K562 (cell line): ENCODE measurements at regions not wholly inside any gene's neighbourhood (a gene's known extent, or its start where the extent isn't known, plus 50 kb on each side); places are given as distances from the start of the nearest gene placed in this dataset.

Source experiments
- ATAC-seq: fragments of 200-7000 bp; cut with Tn5 transposase; 3 replicates; pipeline ENCODE4 v1.9.1; 2020; ENCODE audit warnings: moderate library complexity
- BruUV-seq: library from RNA; stranded (reverse); fragments of 400-500 nt; replicated peaks from 2 replicates; lab custom pipeline; 2021; lab: Mats Ljungman, UMichigan
- CTCF ChIA-PET: fragments of 300-600 bp; formaldehyde crosslinking; extraction: SDS; loops from one replicate; lab custom pipeline; 2021; ENCODE audit warnings: low intra/inter-chr PET ratio; lab: Yijun Ruan, JAX
- POLR2A ChIA-PET: fragments of 300-600, 350-650 bp; sonication (Branson Sonifier 250); formaldehyde crosslinking; extraction: SDS; loops from one replicate; lab custom pipeline; 2021; ENCODE audit warnings: antibody characterized with exemption, inconsistent platforms; lab: Yijun Ruan, JAX
- DNase-seq, 4 experiments: peaks; one replicate each; pipeline versions ENCODE4 v3.0.0 to v3.0.0-alpha.2; 2011 to 2018; ENCODE audit warnings: low spot score in 3 of 4, mixed read lengths in 3 of 4; ENCODE audit errors: extremely low read depth in 1 of 4
- FAIRE-seq: peaks from 2 replicates; lab custom pipeline; 2011; peaks lifted over from hg19 to GRCh38; lab: Jason Lieb, UNC
- H2AFZ ChIP-seq: 2 replicates; pipeline ENCODE4 v1.6.0; 2011; ENCODE audit warnings: low read depth, low read length, control low read depth, inconsistent platforms
- H3K27ac ChIP-seq: fragments of 200-600 bp; 3 replicates; pipeline ENCODE4 v1.8.0; 2011; ENCODE audit warnings: low read depth, mild to moderate bottlenecking, control low read depth, inconsistent platforms, low read length, moderate library complexity, mixed read lengths; ENCODE audit errors: extremely low read depth
- H3K27me3 ChIP-seq, 2 experiments: fragments of 300-600 bp in 1 of 2; 2 replicates in 1 of 2; 3 replicates in 1 of 2; pipeline versions ENCODE4 v1.6.0 to v1.8.0; 2011; ENCODE audit warnings: inconsistent platforms in 2 of 2, low read length in 2 of 2, mild to moderate bottlenecking in 1 of 2, mixed read lengths in 1 of 2, moderate library complexity in 1 of 2; ENCODE audit not compliant: control insufficient read depth in 2 of 2, insufficient read depth in 2 of 2
- H3K36me3 ChIP-seq: fragments of 300-600 bp; 3 replicates; pipeline ENCODE4 v1.8.0; 2011; ENCODE audit warnings: mild to moderate bottlenecking, low read length, inconsistent platforms; ENCODE audit not compliant: control insufficient read depth, insufficient read depth
- H3K4me1 ChIP-seq, 2 experiments: fragments of 200-600 bp in 1 of 2; replicated peaks in 1 of 2; 2 replicates in 1 of 2; 3 replicates in 1 of 2; pipeline versions ENCODE4 v1.5.1 to v1.8.0; 2011; ENCODE audit warnings: inconsistent platforms in 2 of 2, low read length in 2 of 2, mild to moderate bottlenecking in 1 of 2, mixed read lengths in 1 of 2, moderate library complexity in 1 of 2; ENCODE audit not compliant: control insufficient read depth in 2 of 2, insufficient read depth in 2 of 2
- H3K4me2 ChIP-seq: 2 replicates; pipeline ENCODE4 v1.6.1; 2011; ENCODE audit warnings: low read length, control low read depth, inconsistent platforms, mixed read lengths; ENCODE audit not compliant: insufficient read depth
- H3K4me3 ChIP-seq: fragments of 200-600 bp; sonication (generic), shearing (Covaris generic); 2 replicates; pipeline ENCODE4 v1.5.1; 2016; ENCODE audit warnings: control low read depth, inconsistent platforms
- H3K79me2 ChIP-seq: fragments of 200-600 bp; 3 replicates; pipeline ENCODE4 v1.8.0; 2011; ENCODE audit warnings: low read length, inconsistent platforms; ENCODE audit not compliant: control insufficient read depth, insufficient read depth
- H3K9ac ChIP-seq, 2 experiments: 2 replicates each; pipeline versions ENCODE4 v1.6.0 to v1.6.1; 2011; ENCODE audit warnings: low read depth in 2 of 2, low read length in 2 of 2, control low read depth in 1 of 2, inconsistent platforms in 1 of 2, mild to moderate bottlenecking in 1 of 2, mixed read lengths in 1 of 2; ENCODE audit not compliant: insufficient read depth in 1 of 2
- H3K9me1 ChIP-seq: one replicate; pipeline ENCODE4 v1.6.0; 2011; ENCODE audit warnings: inconsistent platforms, mild to moderate bottlenecking, low read length, moderate library complexity; ENCODE audit not compliant: control insufficient read depth, insufficient read depth
- H3K9me3 ChIP-seq: replicated peaks from 2 replicates; pipeline ENCODE4 v1.5.1; 2011; ENCODE audit warnings: low read depth, low read length, inconsistent platforms; ENCODE audit not compliant: control insufficient read depth, insufficient read depth
- H4K20me1 ChIP-seq: replicated peaks from 2 replicates; pipeline ENCODE4 v1.6.1; 2011; ENCODE audit warnings: low read length, inconsistent platforms, mixed read lengths; ENCODE audit not compliant: control insufficient read depth, insufficient read depth
- CREB3L1 ChIP-seq: fragments of 450-650 bp; IDR thresholded peaks from 2 replicates; pipeline ENCODE4 v1.6.1; 2014; ENCODE audit warnings: low read depth, mild to moderate bottlenecking, moderate library complexity, borderline replicate concordance
- DEAF1 ChIP-seq: fragments of 450-650 bp; formaldehyde crosslinking; IDR thresholded peaks from 2 replicates; pipeline ENCODE4 v1.4.0; 2020; ENCODE audit warnings: mild to moderate bottlenecking, moderate library complexity
- LEF1 ChIP-seq: fragments of 450-650 bp; IDR thresholded peaks from 2 replicates; pipeline ENCODE4 v1.6.1; 2016; ENCODE audit warnings: mild to moderate bottlenecking
- WGBS: fragments of 100-300 bp; shearing (Covaris generic); methylation state at CpG from one replicate; pipeline ENCODE4 v1.1.6; 2016; ENCODE audit warnings: low coverage, mixed read lengths; ENCODE audit not compliant: insufficient coverage; ENCODE audit errors: missing lambda C conversion rate; 5-methylcytosine and 5-hydroxymethylcytosine counted together
- in situ Hi-C: fragments of 300-500 bp; cut with MboI; formaldehyde crosslinking; loops from 4 replicates; pipeline ENCODE4 v1.15.0; 2018; ENCODE audit warnings: inconsistent platforms, mixed read lengths
- intact Hi-C: fragments of 100-400 bp; cut with micrococcal nuclease; formaldehyde crosslinking; loops from 2 replicates; pipeline ENCODE4 v1.14.2; 2022

- FAIRE-seq: no peak
- CTCF ChIA-PET: no interaction called here
These were observed 173.5 kb upstream of the PAPPA start for GRCh38 chr9:115980054-115980453.

More at GRCh38 chr9:115980054-115980453, 173.5 kb upstream of the PAPPA start:
- no peak overlapping the region for H2AFZ ChIP-seq
- no peaks in the 10 kb centered on the region for H3K79me2 ChIP-seq
- DNase-seq: no peak
- H4K20me1 ChIP-seq: no peaks in the 10 kb centered on the region
- no peak for ATAC-seq
- BruUV-seq: no TSS peak
- intact Hi-C loops (no loop called here), in situ Hi-C loops (no loop called here)
- no peaks in the 10 kb centered on the region for H3K4me1 ChIP-seq
- H3K27ac ChIP-seq: no peak overlapping the region
- POLR2A ChIA-PET: no interaction called here
- H3K9me1 ChIP-seq: no peaks in the 10 kb centered on the region
- WGBS: 2% methylated on average over 2 of the region's 2 CpGs
- H3K27me3 ChIP-seq: no peaks in the 10 kb centered on the region
- H3K36me3 ChIP-seq: no peaks in the 10 kb centered on the region
- no peak overlapping the region for H3K9ac ChIP-seq
- H3K4me2 ChIP-seq: no peak overlapping the region
- H3K4me3 ChIP-seq: no peak overlapping the region
- H3K9me3 ChIP-seq: 0 out of 2 replicates have a peak, but pooled peaks cover 2% of the 10 kb centered on the region
- TF ChIP-seq DEAF1 (CRISPR knock-in tag) (no peak), CREB3L1 (no peak), LEF1 (no peak)
